Spinal cord (tissue), 9 donors: ENCODE measurements at regions not wholly inside any gene's neighbourhood (a gene's known extent, or its start where the extent isn't known, plus 50 kb on each side); places are given as distances from the start of the nearest gene placed in this dataset.

Source experiments
- DNase-seq, 6 donors: peaks; one replicate each; pipeline versions ENCODE4 v3.0.0 to v3.0.0-alpha.2; 2013 to 2015; ENCODE audit warnings: low spot score in 6 of 6, low read depth in 4 of 6
- H3K27ac ChIP-seq: one replicate; pipeline ENCODE4 v1.5.1; 2013; ENCODE audit warnings: low read depth, low read length, control low read depth
- H3K27me3 ChIP-seq: one replicate; pipeline ENCODE4 v1.6.1; 2013; ENCODE audit warnings: low read length; ENCODE audit not compliant: control insufficient read depth, insufficient read depth
- H3K36me3 ChIP-seq: one replicate; pipeline ENCODE4 v1.6.1; 2013; ENCODE audit warnings: low read length; ENCODE audit not compliant: control insufficient read depth, insufficient read depth
- H3K4me1 ChIP-seq: one replicate; pipeline ENCODE4 v1.6.1; 2013; ENCODE audit warnings: low read length; ENCODE audit not compliant: control insufficient read depth, insufficient read depth
- H3K4me3 ChIP-seq: one replicate; pipeline ENCODE4 v1.5.1; 2013; ENCODE audit warnings: low read depth, low read length, control low read depth
- H3K9me3 ChIP-seq: one replicate; pipeline ENCODE4 v1.6.1; 2013; ENCODE audit warnings: low read length; ENCODE audit not compliant: control insufficient read depth, insufficient read depth
- WGBS: methylation state at CpG from one replicate; pipeline ENCODE4 v1.1.5; 2013; ENCODE audit warnings: missing lambda C conversion rate; ENCODE audit not compliant: insufficient coverage; 5-methylcytosine and 5-hydroxymethylcytosine counted together
- donor health status: healthy.

GRCh38 chr4:102438396-102439235 lies 62.5 kb upstream of the NFKB1 start:
- peak in 1 of 6 donors; percentile 2 for DNase-seq
- WGBS, result 96% methylated on average over 3 of the region's 4 CpGs
- Histone ChIP-seq H3K4me1 (no peaks in the 10 kb centered on the region), H3K27me3 (no peaks in the 10 kb centered on the region), H3K4me3 (no peak overlapping the region), H3K9me3 (peaks cover 3% of the 10 kb centered on the region), H3K27ac (peak overlapping the region; percentile 5), H3K36me3 (no peaks in the 10 kb centered on the region)

GRCh38 chr4:102439236-102439614 lies 61.9 kb upstream of the NFKB1 start:
- H3K4me3 ChIP-seq, result no peak overlapping the region
- H3K4me1 ChIP-seq, result no peaks in the 10 kb centered on the region
- peaks cover 3% of the 10 kb centered on the region for H3K9me3 ChIP-seq
- no peaks in the 10 kb centered on the region for H3K36me3 ChIP-seq
- no peaks in the 10 kb centered on the region for H3K27me3 ChIP-seq
- no peak overlapping the region for H3K27ac ChIP-seq
- peak in 2 of 6 donors; percentile 26 to 63 for DNase-seq
- no CpG with 5 or more reads among the region's 3 CpGs for WGBS

GRCh38 chr4:102439812-102440211 lies 61.3 kb upstream of the NFKB1 start:
- peak in 2 of 6 donors; percentile 6 to 15 for DNase-seq
- Histone ChIP-seq H3K4me3 (no peak overlapping the region), H3K9me3 (peaks cover 3% of the 10 kb centered on the region), H3K4me1 (no peaks in the 10 kb centered on the region), H3K36me3 (no peaks in the 10 kb centered on the region), H3K27me3 (no peaks in the 10 kb centered on the region), H3K27ac (no peak overlapping the region)

GRCh38 chr4:102440498-102440897 lies 60.7 kb upstream of the NFKB1 start:
- no CpG with 5 or more reads among the region's 1 CpG for WGBS
- H3K36me3 ChIP-seq, result no peaks in the 10 kb centered on the region
- no peaks in the 10 kb centered on the region for H3K9me3 ChIP-seq
- H3K27me3 ChIP-seq, result no peaks in the 10 kb centered on the region
- H3K27ac ChIP-seq, result no peak overlapping the region
- no peak for DNase-seq
- no peaks in the 10 kb centered on the region for H3K4me1 ChIP-seq
- H3K4me3 ChIP-seq, result no peak overlapping the region

- no peaks in the 10 kb centered on the region for H3K4me1 ChIP-seq
- no peak overlapping the region for H3K27ac ChIP-seq
- DNase-seq, result no peak
- H3K9me3 ChIP-seq, result no peaks in the 10 kb centered on the region
- H3K4me3 ChIP-seq, result no peak overlapping the region
- 90% methylated on average over 6 of the region's 8 CpGs for WGBS
- no peaks in the 10 kb centered on the region for H3K36me3 ChIP-seq
- H3K27me3 ChIP-seq, result no peaks in the 10 kb centered on the region
These were observed 58.9 kb upstream of the NFKB1 start for GRCh38 chr4:102441978-102442911.

GRCh38 chr4:102444752-102445151 lies 56.4 kb upstream of the NFKB1 start:
- DNase-seq, result peak in 1 of 6 donors; percentile 9
- Histone ChIP-seq H3K27me3 (no peaks in the 10 kb centered on the region), H3K27ac (no peak overlapping the region), H3K4me1 (no peaks in the 10 kb centered on the region), H3K4me3 (no peak overlapping the region), H3K9me3 (no peaks in the 10 kb centered on the region), H3K36me3 (no peaks in the 10 kb centered on the region)
- 61% methylated on average over 4 of the region's 4 CpGs for WGBS

- DNase-seq, result no peak
- H3K36me3 ChIP-seq, result no peaks in the 10 kb centered on the region
- 80% methylated on average over 1 of the region's 2 CpGs for WGBS
- no peaks in the 10 kb centered on the region for H3K9me3 ChIP-seq
- no peak overlapping the region for H3K27ac ChIP-seq
- no peaks in the 10 kb centered on the region for H3K27me3 ChIP-seq
- H3K4me3 ChIP-seq, result no peak overlapping the region
- no peaks in the 10 kb centered on the region for H3K4me1 ChIP-seq
These were observed 55.9 kb upstream of the NFKB1 start for GRCh38 chr4:102445213-102445612.

GRCh38 chr4:102447413-102447812 lies 53.7 kb upstream of the NFKB1 start:
- WGBS, result 89% methylated on average over 3 of the region's 4 CpGs
- Histone ChIP-seq H3K36me3 (no peaks in the 10 kb centered on the region), H3K27me3 (no peaks in the 10 kb centered on the region), H3K4me1 (no peaks in the 10 kb centered on the region), H3K4me3 (no peak overlapping the region), H3K27ac (no peak overlapping the region), H3K9me3 (no peaks in the 10 kb centered on the region)
- DNase-seq, result no peak

GRCh38 chr4:102449751-102450352 lies 51.3 kb upstream of the NFKB1 start:
- no peak overlapping the region for H3K27ac ChIP-seq
- no peak overlapping the region for H3K4me3 ChIP-seq
- H3K9me3 ChIP-seq, result no peaks in the 10 kb centered on the region
- WGBS, result no CpG with 5 or more reads among the region's 4 CpGs
- peak in 5 of 6 donors; percentile 51 to 93 (median 65) for DNase-seq
- no peaks in the 10 kb centered on the region for H3K4me1 ChIP-seq
- no peaks in the 10 kb centered on the region for H3K27me3 ChIP-seq
- H3K36me3 ChIP-seq, result no peaks in the 10 kb centered on the region
